Heart right ventricle (tissue), 16 donors: ENCODE measurements at regions not wholly inside any gene's neighbourhood (a gene's known extent, or its start where the extent isn't known, plus 50 kb on each side); places are given as distances from the start of the nearest gene placed in this dataset.
A peak's percentile ranks its signal among the peaks of the same experiment; 100 is the strongest.

ENCODE experiments used
- ATAC-seq, 8 donors: fragments of 200-7000 bp; cut with Tn5 transposase; one replicate each; pipeline ENCODE4 v1.9.1; 2020; ENCODE audit warnings: mild to moderate bottlenecking in 8 of 8, moderate library complexity in 8 of 8, moderate number of reproducible peaks in 1 of 8
- DNase-seq, 2 donors: peaks; one replicate each; pipeline ENCODE4 v3.0.0-alpha.2; 2020
- H3K27ac ChIP-seq, 10 donors: fragments of 200-600 bp; sonication (generic) in 2 of 10; one replicate each; pipeline versions ENCODE4 v1.5.0 to v1.8.0; 2020 to 2022; ENCODE audit warnings: mild to moderate bottlenecking in 3 of 10
- H3K27me3 ChIP-seq, 7 donors: fragments of 200-600 bp; one replicate each; pipeline ENCODE4 v1.8.0; 2021 to 2022; ENCODE audit warnings: mild to moderate bottlenecking in 2 of 7
- H3K36me3 ChIP-seq, 9 donors: fragments of 200-600 bp; sonication (generic) in 1 of 9; one replicate each; pipeline versions ENCODE4 v1.5.0 to v1.8.0; 2020 to 2022; ENCODE audit warnings: mild to moderate bottlenecking in 2 of 9
- H3K4me1 ChIP-seq, 9 donors: fragments of 200-600 bp; sonication (generic) in 1 of 9; one replicate each; pipeline versions ENCODE4 v1.5.0 to v1.8.0; 2020 to 2022; ENCODE audit warnings: mild to moderate bottlenecking in 4 of 9
- H3K4me3 ChIP-seq, 10 donors: fragments of 200-600 bp; sonication (generic) in 2 of 10; one replicate each; pipeline versions ENCODE4 v1.5.0 to v1.8.0; 2020 to 2022; ENCODE audit warnings: mild to moderate bottlenecking in 7 of 10, moderate library complexity in 2 of 10
- H3K9me3 ChIP-seq, 11 donors: fragments of 200-600 bp in 10 of 11; sonication (generic) in 2 of 11; one replicate each; pipeline versions ENCODE4 v1.5.0 to v1.8.0; 2013 to 2022; ENCODE audit warnings: mild to moderate bottlenecking in 2 of 11, control low read depth in 1 of 11, moderate library complexity in 1 of 11
- WGBS, 2 donors: extraction: QIAGEN DNeasy Blood & Tissue Kit; methylation state at CpG; one replicate each; pipeline ENCODE4 v1.1.7; 2013; ENCODE audit warnings: inconsistent platforms in 1 of 2; 5-methylcytosine and 5-hydroxymethylcytosine counted together
- intact Hi-C, 10 donors: fragments of 100-400 bp; cut with DNase I; formaldehyde crosslinking; loops; one replicate each; pipeline versions ENCODE4 v1.11.1 to v1.14.2; 2022
- TF ChIP-seq, protein P1 (sequence below), 9 donors: fragments of 200-600 bp; sonication (generic) in 2 of 9; IDR thresholded peaks; one replicate each; pipeline versions ENCODE4 v1.5.0 to v1.8.0; 2021 to 2022; ENCODE audit warnings: antibody characterized with exemption in 9 of 9, mild to moderate bottlenecking in 5 of 9, moderate library complexity in 1 of 9
- donor health status: Arrhythmogenic right ventricular cardiomyopathy.
- donor health status: ischemic (EF 13 %, LVEDD 7.1; RV severe dilation, severe dysfunction).
- donor health status: healthy with polysubstance abuse.
- donor health status: DM: no; HTN: yes; CAD: no.
- donor health status: DM: no; HTN: no; CAD: no.
- donor health status: ischemic (EF 25% LVEDD 6.9; RV normal size, moderate dysfunction).
- donor health status: ischemic (EF 25% LVEDD 5.7; RV mildly dilated, moderate dysfunction).
- donor health status: healthy.
- donor health status: DM: yes; HTN: yes; CAD: no.
- donor health status: Ischemic cardiomyopathy.
- donor health status: ischemic (EF 35%, LVEDD 5.7; RV mildly dilated, moderate dysfunction).
- donor health status: nonischemic (EF 11% LVEDD 7.7; RV severe dilation, severe dysfunction).
- donor health status: DM: yes; HTN: yes; CAD: no.
- donor health status: PGD.
- donor health status: ischemic (EF 29% LVEDD 5.4; RV normal size, mild dysfunction).
- donor health status: nonischemic (EF 23%, LVEDD 6.1; RV moderate dilation, normal function).

DNA sequence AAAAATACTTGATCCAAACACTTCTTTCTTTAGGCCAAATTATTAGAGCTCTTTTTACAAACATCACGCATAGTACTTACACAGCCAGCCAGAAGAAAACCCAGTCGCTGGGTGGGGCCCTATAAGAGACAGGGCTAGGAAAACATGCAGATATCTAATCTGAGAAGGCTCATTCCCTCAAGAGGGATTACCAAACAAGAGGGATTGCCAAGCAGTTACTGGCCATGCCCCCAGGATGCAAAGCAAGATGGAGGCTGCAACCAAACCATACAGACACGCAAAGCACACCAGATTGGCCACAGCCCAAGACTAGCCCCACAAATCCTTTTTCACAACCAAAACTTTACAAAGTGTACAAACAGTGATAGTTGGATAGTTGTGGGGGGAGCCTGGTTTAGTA is 1235.4 kb upstream of the GJE1 start:
- Histone ChIP-seq H3K9me3 (peaks cover 0 to 29% (median 6%) of the 10 kb centered on the region in 11 donors), H3K27me3 (no peaks in the 10 kb centered on the region), H3K4me3 (peak overlapping the region in 5 of 10 donors; percentile 23 to 43 (median 35)), H3K27ac (peak overlapping the region in 2 of 10 donors; percentile 15 to 20), H3K36me3 (no peaks in the 10 kb centered on the region), H3K4me1 (no peaks in the 10 kb centered on the region)
- intact Hi-C loops, result no loop called here
- no peak for DNase-seq
- WGBS, 2 donors, result 76 to 85% methylated on average over 3 of the region's 3 CpGs
- ATAC-seq, result peak in 1 of 8 donors; percentile 31
- TF ChIP-seq, protein P1, sequence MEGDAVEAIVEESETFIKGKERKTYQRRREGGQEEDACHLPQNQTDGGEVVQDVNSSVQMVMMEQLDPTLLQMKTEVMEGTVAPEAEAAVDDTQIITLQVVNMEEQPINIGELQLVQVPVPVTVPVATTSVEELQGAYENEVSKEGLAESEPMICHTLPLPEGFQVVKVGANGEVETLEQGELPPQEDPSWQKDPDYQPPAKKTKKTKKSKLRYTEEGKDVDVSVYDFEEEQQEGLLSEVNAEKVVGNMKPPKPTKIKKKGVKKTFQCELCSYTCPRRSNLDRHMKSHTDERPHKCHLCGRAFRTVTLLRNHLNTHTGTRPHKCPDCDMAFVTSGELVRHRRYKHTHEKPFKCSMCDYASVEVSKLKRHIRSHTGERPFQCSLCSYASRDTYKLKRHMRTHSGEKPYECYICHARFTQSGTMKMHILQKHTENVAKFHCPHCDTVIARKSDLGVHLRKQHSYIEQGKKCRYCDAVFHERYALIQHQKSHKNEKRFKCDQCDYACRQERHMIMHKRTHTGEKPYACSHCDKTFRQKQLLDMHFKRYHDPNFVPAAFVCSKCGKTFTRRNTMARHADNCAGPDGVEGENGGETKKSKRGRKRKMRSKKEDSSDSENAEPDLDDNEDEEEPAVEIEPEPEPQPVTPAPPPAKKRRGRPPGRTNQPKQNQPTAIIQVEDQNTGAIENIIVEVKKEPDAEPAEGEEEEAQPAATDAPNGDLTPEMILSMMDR (IDR thresholded peaks at IDR 0.05), result no peak

DNA sequence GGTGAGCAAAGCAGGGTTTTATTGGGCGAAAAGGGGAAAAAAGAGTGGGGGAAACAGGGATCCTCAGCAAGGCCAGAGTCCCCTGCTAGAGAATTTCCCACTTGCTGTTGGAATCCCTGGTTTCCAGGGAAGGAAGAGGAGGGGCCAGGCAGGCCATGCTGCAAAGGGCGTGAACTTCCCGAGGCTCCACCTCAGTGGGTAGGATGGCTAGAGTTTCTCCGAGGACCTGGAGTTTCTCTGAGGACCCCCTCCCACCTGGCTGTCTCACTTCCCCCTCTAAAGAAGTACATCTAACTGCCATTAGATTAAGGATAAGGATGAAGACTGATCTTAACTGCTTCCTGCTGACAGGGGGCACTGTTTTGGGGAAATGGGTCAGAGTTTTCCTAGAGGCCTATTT is 1239.3 kb upstream of the GJE1 start:
- ATAC-seq, result no peak
- TF ChIP-seq, protein P1 (IDR thresholded peaks at IDR 0.05), result no peak
- Histone ChIP-seq H3K4me3 (no peak overlapping the region), H3K9me3 (peaks cover 0 to 13% (median 0%) of the 10 kb centered on the region in 11 donors), H3K4me1 (no peaks in the 10 kb centered on the region), H3K27me3 (no peaks in the 10 kb centered on the region), H3K36me3 (no peaks in the 10 kb centered on the region), H3K27ac (no peak overlapping the region)
- WGBS, 2 donors, result 65 to 74% methylated on average over 4 of the region's 4 CpGs
- no peak for DNase-seq
- intact Hi-C loops, result no loop called here

DNA sequence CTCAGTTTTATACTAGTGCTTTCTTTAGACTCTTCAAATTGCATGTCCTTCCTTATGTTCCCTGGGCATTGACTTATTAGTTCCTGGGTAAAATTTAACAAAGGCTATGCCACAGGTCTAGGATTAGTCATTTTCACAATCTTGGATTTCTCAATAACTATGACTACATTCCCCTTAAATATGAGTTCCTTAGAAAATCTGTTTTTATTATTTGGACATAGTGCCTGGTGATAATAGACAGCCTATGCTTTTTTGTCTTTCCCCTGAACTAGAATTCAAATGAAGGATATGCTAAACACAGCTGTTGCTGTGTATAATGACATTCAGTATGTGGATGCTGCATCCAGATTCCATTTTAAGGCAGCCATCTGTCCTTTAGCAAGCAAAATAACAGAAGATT is 1252.8 kb upstream of the GJE1 start:
- H3K4me3 ChIP-seq, result no peak overlapping the region
- no peaks in the 10 kb centered on the region for H3K4me1 ChIP-seq
- H3K9me3 ChIP-seq, result peaks cover 0 to 21% (median 0%) of the 10 kb centered on the region in 11 donors
- intact Hi-C loops, result no loop called here
- no peaks in the 10 kb centered on the region for H3K27me3 ChIP-seq
- no peaks in the 10 kb centered on the region for H3K36me3 ChIP-seq
- H3K27ac ChIP-seq, result no peak overlapping the region
- ATAC-seq, result no peak
- DNase-seq, result no peak
- TF ChIP-seq, protein P1 (IDR thresholded peaks at IDR 0.05), result no peak

DNA sequence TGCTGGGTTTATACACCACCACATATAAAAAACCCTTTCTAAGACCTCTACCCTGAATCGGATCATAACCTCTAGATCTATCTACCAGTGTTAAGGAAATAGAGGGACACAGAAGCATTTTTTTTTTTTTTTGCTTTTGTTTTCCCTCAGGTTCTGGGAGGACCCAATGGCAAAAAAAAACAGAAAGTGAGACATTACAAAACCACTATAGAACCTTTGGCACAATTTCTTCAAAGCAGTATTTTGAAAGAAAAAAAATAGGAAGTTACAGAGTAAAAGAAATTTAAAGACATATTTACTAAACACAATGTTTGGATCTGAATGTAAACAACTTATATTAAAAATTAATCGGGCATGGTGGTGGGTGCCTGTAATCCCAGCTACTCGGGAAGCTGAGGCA is 1258.7 kb upstream of the GJE1 start:
- H3K27me3 ChIP-seq, result no peaks in the 10 kb centered on the region
- intact Hi-C loops, result no loop called here
- no peak overlapping the region for H3K4me3 ChIP-seq
- TF ChIP-seq, protein P1 (IDR thresholded peaks at IDR 0.05), result no peak
- 97 to 99% methylated on average over 3 of the region's 3 CpGs for WGBS, 2 donors
- peaks cover 0 to 31% (median 0%) of the 10 kb centered on the region in 11 donors for H3K9me3 ChIP-seq
- ATAC-seq (no peak), DNase-seq (no peak)
- no peaks in the 10 kb centered on the region for H3K4me1 ChIP-seq
- H3K27ac ChIP-seq, result no peak overlapping the region
- H3K36me3 ChIP-seq, result no peaks in the 10 kb centered on the region

DNA sequence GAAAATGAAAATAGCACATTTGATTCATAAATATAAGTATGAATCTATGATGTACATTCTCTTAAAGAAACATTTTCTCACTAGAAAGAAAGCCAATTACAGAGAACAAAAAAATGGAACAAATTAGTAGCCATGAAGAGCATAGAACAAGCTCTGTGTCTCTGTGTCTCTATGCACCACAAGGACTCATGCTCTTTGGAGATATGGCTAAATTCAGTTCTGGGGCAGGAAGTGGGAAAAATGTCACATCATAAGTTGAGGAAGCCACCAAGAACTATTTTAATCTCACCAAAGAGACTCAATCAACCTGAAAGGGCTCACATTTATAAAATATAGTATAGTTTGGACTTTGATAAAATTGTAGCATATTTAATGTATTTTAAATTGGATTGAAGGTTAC is 1259.8 kb upstream of the GJE1 start:
- ATAC-seq, result no peak

More for the DNA sequence above, 1259.8 kb upstream of the GJE1 start:
- no peaks in the 10 kb centered on the region for H3K4me1 ChIP-seq
- H3K4me3 ChIP-seq, result no peak overlapping the region
- no peaks in the 10 kb centered on the region for H3K27me3 ChIP-seq
- no peak for DNase-seq
- no peaks in the 10 kb centered on the region for H3K36me3 ChIP-seq
- TF ChIP-seq, protein P1 (IDR thresholded peaks at IDR 0.05), result no peak
- no peak overlapping the region for H3K27ac ChIP-seq
- peaks cover 0 to 25% (median 0%) of the 10 kb centered on the region in 11 donors for H3K9me3 ChIP-seq
- intact Hi-C loops, result no loop called here
